WI38 (cell line): ENCODE measurements at regions not wholly inside any gene's neighbourhood (a gene's known extent, or its start where the extent isn't known, plus 50 kb on each side); places are given as distances from the start of the nearest gene placed in this dataset.

Experiments
- H3K4me3 ChIP-seq: 2 replicates; pipeline ENCODE4 v1.5.1; 2011; ENCODE audit warnings: low read depth, mild to moderate bottlenecking, control low read depth, low read length
- TF ChIP-seq, protein P1 (sequence below): IDR thresholded peaks from 2 replicates; pipeline ENCODE4 v1.5.1; 2012; ENCODE audit warnings: low read depth, mild to moderate bottlenecking, control low read depth, low read length

DNA sequence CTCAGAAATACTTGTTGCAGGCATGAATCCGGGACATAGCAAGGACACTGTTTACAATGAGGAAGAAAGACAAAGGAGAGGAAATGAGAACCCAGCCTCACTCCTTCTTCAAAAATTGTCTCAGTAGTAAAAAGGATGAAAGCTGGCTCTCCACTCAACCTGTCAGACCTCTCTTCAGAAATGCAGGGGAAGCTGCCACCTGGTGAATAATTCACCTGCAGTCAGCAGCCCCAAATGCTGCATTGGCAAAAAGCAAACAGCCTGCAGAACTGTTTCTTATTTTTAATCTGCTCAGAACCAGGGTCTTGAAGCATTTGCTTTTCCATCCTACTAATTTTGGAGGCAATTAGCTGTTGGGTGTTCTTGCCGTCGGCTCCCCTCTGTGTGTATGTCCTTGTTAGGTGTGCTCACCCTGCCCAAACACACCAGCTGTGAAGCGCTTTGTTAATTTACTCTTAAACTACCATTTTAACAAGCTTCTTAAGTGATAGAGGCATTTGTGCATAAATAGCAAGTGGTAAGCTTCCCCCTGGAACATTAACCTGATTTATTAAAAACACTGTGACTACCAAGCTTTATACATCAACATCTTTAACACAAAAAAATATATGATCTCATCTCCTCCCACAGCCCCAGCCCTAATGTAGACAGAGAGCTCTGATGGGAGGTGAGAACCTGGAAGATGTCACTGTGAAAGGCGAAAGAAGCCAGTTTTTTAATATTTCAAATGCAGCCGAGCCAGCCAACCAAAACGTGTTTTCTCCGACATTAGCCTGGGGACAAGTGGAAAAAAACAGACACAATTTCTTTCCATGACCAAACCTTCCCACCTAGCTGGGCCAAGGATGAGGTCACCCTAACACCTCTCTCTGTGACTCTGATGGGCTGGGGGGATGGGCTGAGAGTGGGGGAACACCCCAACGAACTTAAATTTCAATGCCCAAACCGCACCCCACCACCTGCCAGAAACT, 451.0 kb upstream of the SULF2 start:
- no peak overlapping the region for H3K4me3 ChIP-seq
- TF ChIP-seq, protein P1, sequence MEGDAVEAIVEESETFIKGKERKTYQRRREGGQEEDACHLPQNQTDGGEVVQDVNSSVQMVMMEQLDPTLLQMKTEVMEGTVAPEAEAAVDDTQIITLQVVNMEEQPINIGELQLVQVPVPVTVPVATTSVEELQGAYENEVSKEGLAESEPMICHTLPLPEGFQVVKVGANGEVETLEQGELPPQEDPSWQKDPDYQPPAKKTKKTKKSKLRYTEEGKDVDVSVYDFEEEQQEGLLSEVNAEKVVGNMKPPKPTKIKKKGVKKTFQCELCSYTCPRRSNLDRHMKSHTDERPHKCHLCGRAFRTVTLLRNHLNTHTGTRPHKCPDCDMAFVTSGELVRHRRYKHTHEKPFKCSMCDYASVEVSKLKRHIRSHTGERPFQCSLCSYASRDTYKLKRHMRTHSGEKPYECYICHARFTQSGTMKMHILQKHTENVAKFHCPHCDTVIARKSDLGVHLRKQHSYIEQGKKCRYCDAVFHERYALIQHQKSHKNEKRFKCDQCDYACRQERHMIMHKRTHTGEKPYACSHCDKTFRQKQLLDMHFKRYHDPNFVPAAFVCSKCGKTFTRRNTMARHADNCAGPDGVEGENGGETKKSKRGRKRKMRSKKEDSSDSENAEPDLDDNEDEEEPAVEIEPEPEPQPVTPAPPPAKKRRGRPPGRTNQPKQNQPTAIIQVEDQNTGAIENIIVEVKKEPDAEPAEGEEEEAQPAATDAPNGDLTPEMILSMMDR = no peak

DNA sequence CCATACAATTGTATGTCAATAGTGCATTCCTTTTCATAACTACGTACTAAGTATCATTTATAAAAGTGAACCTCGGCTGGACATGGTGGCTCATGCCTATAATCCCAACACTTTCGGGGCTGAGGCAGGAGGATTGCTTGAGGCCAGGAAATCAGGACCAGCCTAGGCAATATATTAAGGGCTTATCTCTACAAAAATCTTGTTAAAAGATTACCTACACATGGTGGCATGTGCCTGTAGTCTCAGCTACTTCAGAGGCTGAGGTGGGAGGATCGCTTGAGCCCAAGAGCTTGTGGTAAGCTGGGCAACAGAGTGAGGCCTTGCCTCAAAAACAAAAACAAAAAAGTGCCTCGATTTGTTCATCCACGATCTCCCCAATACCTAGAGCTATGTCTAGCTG, 449.7 kb upstream of the SULF2 start:
- no peak overlapping the region for H3K4me3 ChIP-seq
- TF ChIP-seq, protein P1 = no peak

- TF ChIP-seq, protein P1 = no peak
- no peak overlapping the region for H3K4me3 ChIP-seq
These were observed 446.1 kb upstream of the SULF2 start for GRCh38 chr20:48231253-48231930.

GRCh38 chr20:48230216-48230615, 444.9 kb upstream of the SULF2 start:
- no peak overlapping the region for H3K4me3 ChIP-seq
- TF ChIP-seq, protein P1 = no peak

GRCh38 chr20:48227381-48227780, 442.1 kb upstream of the SULF2 start:
- TF ChIP-seq, protein P1 = no peak
- no peak overlapping the region for H3K4me3 ChIP-seq

- TF ChIP-seq, protein P1 = no peak
- H3K4me3 ChIP-seq = no peak overlapping the region
These were observed 441.4 kb upstream of the SULF2 start for GRCh38 chr20:48226642-48227041.
